Right atrium auricular region (tissue), 2 donors: ENCODE measurements at regions not wholly inside any gene's neighbourhood (a gene's known extent, or its start where the extent isn't known, plus 50 kb on each side); places are given as distances from the start of the nearest gene placed in this dataset.

ENCODE experiments used
- DNase-seq: peaks from one replicate; pipeline ENCODE4 v3.0.0-alpha.2; 2019; ENCODE audit warnings: low spot score
- H3K27ac ChIP-seq, 2 donors: fragments of 200-600 bp; sonication (generic); 1 replicate in 1 of 2; 2 replicates in 1 of 2; pipeline ENCODE4 v1.5.1; 2016 to 2019
- H3K27me3 ChIP-seq, 2 donors: fragments of 200-600 bp; sonication (generic); one replicate each; pipeline versions ENCODE4 v1.5.1 to v1.6.0; 2017 to 2019
- H3K36me3 ChIP-seq: fragments of 200-600 bp; sonication (generic); one replicate; pipeline ENCODE4 v1.5.1; 2016
- H3K4me1 ChIP-seq, 2 donors: fragments of 200-600 bp; sonication (generic); one replicate each; pipeline versions ENCODE4 v1.5.1 to v1.6.0; 2017 to 2019
- H3K4me3 ChIP-seq, 2 donors: fragments of 200-600 bp; sonication (generic); 1 replicate in 1 of 2; 2 replicates in 1 of 2; pipeline ENCODE4 v1.5.1; 2017 to 2019; ENCODE audit warnings: mild to moderate bottlenecking in 1 of 2, moderate library complexity in 1 of 2
- H3K9me3 ChIP-seq, 2 donors: fragments of 200-600 bp; sonication (generic); one replicate each; pipeline ENCODE4 v1.5.1; 2019
- TF ChIP-seq, protein P1 (sequence below), 2 donors: fragments of 200-600 bp; sonication (generic); IDR thresholded peaks; one replicate each; pipeline ENCODE4 v1.5.1; 2019; ENCODE audit warnings: antibody characterized with exemption in 2 of 2

GRCh38 chr2:58508006-58508405 is 266.9 kb upstream of the FANCL start:
- Histone ChIP-seq H3K27me3 (no peaks in the 10 kb centered on the region), H3K4me1 (no peaks in the 10 kb centered on the region), H3K36me3 (no peaks in the 10 kb centered on the region), H3K27ac (no peak overlapping the region), H3K4me3 (no peak overlapping the region), H3K9me3 (no peaks in the 10 kb centered on the region)
- DNase-seq = no peak
- TF ChIP-seq, protein P1, sequence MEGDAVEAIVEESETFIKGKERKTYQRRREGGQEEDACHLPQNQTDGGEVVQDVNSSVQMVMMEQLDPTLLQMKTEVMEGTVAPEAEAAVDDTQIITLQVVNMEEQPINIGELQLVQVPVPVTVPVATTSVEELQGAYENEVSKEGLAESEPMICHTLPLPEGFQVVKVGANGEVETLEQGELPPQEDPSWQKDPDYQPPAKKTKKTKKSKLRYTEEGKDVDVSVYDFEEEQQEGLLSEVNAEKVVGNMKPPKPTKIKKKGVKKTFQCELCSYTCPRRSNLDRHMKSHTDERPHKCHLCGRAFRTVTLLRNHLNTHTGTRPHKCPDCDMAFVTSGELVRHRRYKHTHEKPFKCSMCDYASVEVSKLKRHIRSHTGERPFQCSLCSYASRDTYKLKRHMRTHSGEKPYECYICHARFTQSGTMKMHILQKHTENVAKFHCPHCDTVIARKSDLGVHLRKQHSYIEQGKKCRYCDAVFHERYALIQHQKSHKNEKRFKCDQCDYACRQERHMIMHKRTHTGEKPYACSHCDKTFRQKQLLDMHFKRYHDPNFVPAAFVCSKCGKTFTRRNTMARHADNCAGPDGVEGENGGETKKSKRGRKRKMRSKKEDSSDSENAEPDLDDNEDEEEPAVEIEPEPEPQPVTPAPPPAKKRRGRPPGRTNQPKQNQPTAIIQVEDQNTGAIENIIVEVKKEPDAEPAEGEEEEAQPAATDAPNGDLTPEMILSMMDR (IDR thresholded peaks at IDR 0.05) = no peak

GRCh38 chr2:58503918-58504317 is 262.8 kb upstream of the FANCL start:
- Histone ChIP-seq H3K27ac (no peak overlapping the region), H3K36me3 (no peaks in the 10 kb centered on the region), H3K4me1 (no peaks in the 10 kb centered on the region), H3K27me3 (no peaks in the 10 kb centered on the region), H3K9me3 (no peaks in the 10 kb centered on the region), H3K4me3 (no peak overlapping the region)
- TF ChIP-seq, protein P1 (IDR thresholded peaks at IDR 0.05) = no peak
- no peak for DNase-seq

- DNase-seq = no peak
- Histone ChIP-seq H3K9me3 (no peaks in the 10 kb centered on the region), H3K36me3 (no peaks in the 10 kb centered on the region), H3K27me3 (no peaks in the 10 kb centered on the region), H3K4me1 (no peaks in the 10 kb centered on the region), H3K27ac (no peak overlapping the region), H3K4me3 (no peak overlapping the region)
- TF ChIP-seq, protein P1 (IDR thresholded peaks at IDR 0.05) = no peak
These were observed 261.8 kb upstream of the FANCL start for GRCh38 chr2:58502931-58503330.

DNA sequence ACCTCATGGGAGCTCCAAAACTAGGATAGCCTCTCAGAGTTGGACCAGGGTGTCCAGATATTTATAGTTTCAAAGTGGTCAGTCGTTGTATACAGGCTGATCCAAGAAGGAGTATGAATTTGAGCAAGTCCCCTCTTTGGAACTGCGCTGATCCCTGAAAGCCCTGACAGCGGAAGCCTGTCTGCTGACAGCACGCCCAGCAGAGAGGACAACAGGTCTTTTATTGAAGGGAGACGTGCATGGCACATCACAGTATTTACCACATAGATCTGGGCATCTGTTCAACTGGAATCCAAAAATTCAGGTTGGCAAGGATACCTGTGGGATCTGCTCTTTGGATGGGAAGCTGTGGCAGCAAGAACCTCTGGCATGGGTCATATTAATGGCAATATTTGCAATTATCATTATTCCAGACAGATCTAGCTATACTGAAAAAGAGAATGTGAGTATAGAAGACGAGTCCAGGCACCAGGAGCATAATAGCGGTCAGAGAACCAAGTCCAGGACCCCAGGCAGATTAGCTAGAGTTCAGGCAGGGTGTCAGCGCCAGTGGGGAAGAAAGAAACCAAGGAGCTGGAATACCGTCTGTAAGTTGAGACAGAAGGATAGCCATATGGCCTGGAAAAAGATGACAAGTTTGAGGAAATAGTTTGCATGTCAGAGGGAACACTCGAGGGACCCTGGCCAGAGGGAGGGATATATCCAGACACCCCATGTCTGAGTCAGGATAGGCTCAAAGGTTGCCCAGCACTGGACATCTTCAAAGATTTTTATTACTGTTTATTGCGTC is 260.4 kb upstream of the FANCL start:
- Histone ChIP-seq H3K9me3 (no peaks in the 10 kb centered on the region), H3K4me1 (no peaks in the 10 kb centered on the region), H3K27me3 (no peaks in the 10 kb centered on the region), H3K27ac (no peak overlapping the region), H3K4me3 (no peak overlapping the region), H3K36me3 (no peaks in the 10 kb centered on the region)
- TF ChIP-seq, protein P1 (IDR thresholded peaks at IDR 0.05) = no peak
- DNase-seq = no peak

GRCh38 chr2:58497168-58497567 is 256.0 kb upstream of the FANCL start:
- H3K27me3 ChIP-seq = no peaks in the 10 kb centered on the region
- no peak overlapping the region for H3K27ac ChIP-seq
- H3K4me3 ChIP-seq = no peak overlapping the region
- H3K36me3 ChIP-seq = no peaks in the 10 kb centered on the region
- no peaks in the 10 kb centered on the region for H3K4me1 ChIP-seq
- DNase-seq = no peak
- TF ChIP-seq, protein P1 (IDR thresholded peaks at IDR 0.05) = no peak
- no peaks in the 10 kb centered on the region for H3K9me3 ChIP-seq

DNA sequence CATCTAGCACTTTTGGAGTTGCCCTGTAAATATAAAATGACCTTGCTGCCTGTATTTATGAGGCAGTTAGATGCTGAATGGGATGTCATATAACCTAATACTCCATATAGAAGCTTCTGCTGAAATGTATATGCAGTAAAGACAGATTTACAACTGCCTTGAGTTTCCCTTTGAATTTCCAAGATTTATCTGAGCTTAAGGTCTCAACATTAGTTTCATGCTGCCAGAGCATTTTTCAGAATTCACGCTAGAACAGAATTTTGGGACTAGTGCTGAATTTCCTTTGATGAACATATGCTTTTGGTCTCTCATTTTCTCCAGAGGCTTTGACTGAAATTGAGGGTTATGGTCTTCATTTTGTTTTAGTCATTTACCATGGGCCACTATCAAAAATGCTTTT is 254.7 kb upstream of the FANCL start:
- TF ChIP-seq, protein P1 (IDR thresholded peaks at IDR 0.05) = no peak
- Histone ChIP-seq H3K27ac (no peak overlapping the region), H3K4me3 (no peak overlapping the region), H3K4me1 (no peaks in the 10 kb centered on the region), H3K36me3 (no peaks in the 10 kb centered on the region), H3K27me3 (no peaks in the 10 kb centered on the region), H3K9me3 (no peaks in the 10 kb centered on the region)
- DNase-seq = no peak
